HepG2 (cell line): ENCODE measurements at regions not wholly inside any gene's neighbourhood (a gene's known extent, or its start where the extent isn't known, plus 50 kb on each side); places are given as distances from the start of the nearest gene placed in this dataset.

Experiments
- ATAC-seq: fragments of 200-7000 bp; cut with Tn5 transposase; 3 replicates; pipeline ENCODE4 v1.9.1; 2020; ENCODE audit warnings: mild to moderate bottlenecking, moderate library complexity
- BruUV-seq: library from RNA; stranded (reverse); fragments of 400-500 nt; replicated peaks from 2 replicates; lab custom pipeline; 2021; lab: Mats Ljungman, UMichigan
- CTCF ChIA-PET: fragments of 300-600 bp; formaldehyde crosslinking; extraction: SDS; loops from one replicate; lab custom pipeline; 2021; ENCODE audit warnings: low total read pairs, inconsistent platforms, low intra/inter-chr PET ratio; lab: Yijun Ruan, JAX
- POLR2A ChIA-PET: fragments of 350-600 bp; sonication (Branson Sonifier 250); formaldehyde crosslinking; loops from one replicate; lab custom pipeline; 2020; ENCODE audit warnings: antibody characterized with exemption, inconsistent platforms; lab: Yijun Ruan, JAX
- DNase-seq: peaks from one replicate; pipeline ENCODE4 v3.0.0-alpha.2; 2015; ENCODE audit warnings: low spot score
- FAIRE-seq: peaks from 3 replicates; lab custom pipeline; 2011; peaks lifted over from hg19 to GRCh38; lab: Jason Lieb, UNC
- H2AFZ ChIP-seq: one replicate; pipeline ENCODE4 v1.6.1; 2011; ENCODE audit warnings: low read length, inconsistent platforms
- H3K27ac ChIP-seq: fragments of 300-600 bp; 3 replicates; pipeline ENCODE4 v1.8.0; 2011; ENCODE audit warnings: mixed run types, mild to moderate bottlenecking, mixed read lengths, low read length, inconsistent platforms; ENCODE audit not compliant: insufficient read depth; ENCODE audit errors: extremely low read length
- H3K27me3 ChIP-seq, 2 experiments: fragments of 200-600 bp in 1 of 2; 2 replicates in 1 of 2; 3 replicates in 1 of 2; pipeline versions ENCODE4 v1.6.0 to v1.8.0; 2011; ENCODE audit warnings: low read length in 2 of 2, mild to moderate bottlenecking in 2 of 2, moderate library complexity in 2 of 2, inconsistent platforms in 1 of 2; ENCODE audit not compliant: insufficient read depth in 2 of 2, control insufficient read depth in 1 of 2
- H3K36me3 ChIP-seq, 2 experiments: fragments of 200-600 bp in 1 of 2; replicated peaks in 1 of 2; 2 replicates in 1 of 2; 3 replicates in 1 of 2; pipeline versions ENCODE4 v1.5.1 to v1.8.0; 2011; ENCODE audit warnings: low read length in 2 of 2, inconsistent platforms in 1 of 2; ENCODE audit not compliant: insufficient read depth in 2 of 2, control insufficient read depth in 1 of 2
- H3K4me1 ChIP-seq: 2 replicates; pipeline ENCODE4 v1.5.1; 2012; ENCODE audit warnings: low read length, inconsistent platforms; ENCODE audit not compliant: insufficient read depth
- H3K4me2 ChIP-seq: 2 replicates; pipeline ENCODE4 v1.6.0; 2011; ENCODE audit warnings: low read depth, low read length, inconsistent platforms
- H3K4me3 ChIP-seq, 3 experiments: fragments of 200-600 bp in 1 of 3; sonication (generic), shearing (Covaris generic) in 1 of 3; replicated peaks in 1 of 3; 2 replicates each; pipeline ENCODE4 v1.5.1; 2011 to 2016; ENCODE audit warnings: low read length in 3 of 3, inconsistent platforms in 2 of 3, low read depth in 2 of 3, mild to moderate bottlenecking in 2 of 3, control low read depth in 1 of 3, mixed read lengths in 1 of 3; ENCODE audit not compliant: insufficient read depth in 1 of 3
- H3K79me2 ChIP-seq: one replicate; pipeline ENCODE4 v1.6.1; 2011; ENCODE audit warnings: low read length, inconsistent platforms; ENCODE audit not compliant: insufficient read depth
- H3K9ac ChIP-seq: 2 replicates; pipeline ENCODE4 v1.6.0; 2011; ENCODE audit warnings: mild to moderate bottlenecking, low read depth, low read length, inconsistent platforms; ENCODE audit not compliant: insufficient read depth
- H3K9me3 ChIP-seq: 2 replicates; pipeline ENCODE4 v1.5.1; 2012; ENCODE audit warnings: mild to moderate bottlenecking, low read length
- H4K20me1 ChIP-seq: 2 replicates; pipeline ENCODE4 v1.6.0; 2011; ENCODE audit warnings: inconsistent platforms, mild to moderate bottlenecking, low read length, moderate library complexity; ENCODE audit not compliant: insufficient read depth
- BRD4 ChIP-seq: sonication (generic); formaldehyde crosslinking; IDR thresholded peaks from 2 replicates; pipeline ENCODE4 v1.4.0; 2020; ENCODE audit warnings: missing genetic modification reagents
- E2F1 ChIP-seq: sonication (generic); formaldehyde crosslinking; IDR thresholded peaks from 2 replicates; pipeline ENCODE4 v1.5.0; 2020; ENCODE audit warnings: missing genetic modification reagents
- FOXO4 ChIP-seq: sonication (generic); formaldehyde crosslinking; conservative IDR thresholded peaks from 2 replicates; pipeline ENCODE4 v1.8.1; 2023; ENCODE audit warnings: missing genetic modification reagents
- HMGA1 ChIP-seq: sonication (generic); formaldehyde crosslinking; conservative IDR thresholded peaks from 2 replicates; pipeline ENCODE4 v1.4.0; 2020; ENCODE audit warnings: missing genetic modification reagents
- HMGXB3 ChIP-seq: sonication (generic); formaldehyde crosslinking; IDR thresholded peaks from 2 replicates; pipeline ENCODE4 v1.4.0; 2020; ENCODE audit warnings: missing genetic modification reagents, borderline replicate concordance
- STAT5B ChIP-seq: sonication (generic); formaldehyde crosslinking; IDR thresholded peaks from 2 replicates; pipeline ENCODE4 v1.4.0; 2020; ENCODE audit warnings: missing genetic modification reagents
- TEAD2 ChIP-seq: sonication (generic); formaldehyde crosslinking; IDR thresholded peaks from 2 replicates; pipeline ENCODE4 v1.9.0; 2021; ENCODE audit warnings: missing genetic modification reagents
- ZNF33B ChIP-seq: sonication (generic); formaldehyde crosslinking; IDR thresholded peaks from 2 replicates; pipeline ENCODE4 v1.5.1; 2020; ENCODE audit warnings: mild to moderate bottlenecking, missing genetic modification reagents
- WGBS: methylation state at CpG from one replicate; pipeline ENCODE4 v1.1.6; 2017; ENCODE audit warnings: low lambda C conversion rate; 5-methylcytosine and 5-hydroxymethylcytosine counted together
- in situ Hi-C: cut with HindIII; loops from 2 replicates; pipeline ENCODE4 v1.10.0; 2017; ENCODE audit warnings: low pct_unique_long_range_greater_than_20kb; ENCODE audit not compliant: extremely low pct_ligation_motif_present
- intact Hi-C: fragments of 100-400 bp; cut with micrococcal nuclease; formaldehyde crosslinking; loops from one replicate; pipeline ENCODE4 v1.10.0; 2022; ENCODE audit not compliant: unreplicated experiment

GRCh38 chr14:45519766-45520165 is 266.8 kb upstream of the MIS18BP1 start:
- H3K36me3 ChIP-seq = no peaks in the 10 kb centered on the region
- no peaks in the 10 kb centered on the region for H3K27me3 ChIP-seq
- no peak overlapping the region for H3K4me3 ChIP-seq
- FAIRE-seq = no peak
- no peaks in the 10 kb centered on the region for H3K9me3 ChIP-seq
- no peaks in the 10 kb centered on the region for H4K20me1 ChIP-seq
- H3K4me2 ChIP-seq = no peak overlapping the region
- TF ChIP-seq E2F1 = no peak
- TF ChIP-seq TEAD2 (CRISPR knock-in tag) = no peak
- TF ChIP-seq HMGXB3 (CRISPR knock-in tag) = no peak
- TF ChIP-seq BRD4 (CRISPR knock-in tag) = no peak
- TF ChIP-seq ZNF33B (CRISPR knock-in tag) = no peak
- no peak for TF ChIP-seq STAT5B (CRISPR knock-in tag)
- TF ChIP-seq HMGA1 = no peak
- no peak for TF ChIP-seq FOXO4
- TF ChIP-seq, all 625 proteins: peak for 0
- intact Hi-C loops (loop anchor here (10.0 kb wide), 1 partner anchor 235 kb away; no protein-coding TSS in a partner anchor), in situ Hi-C loops (no loop called here)
- H3K4me1 ChIP-seq = no peaks in the 10 kb centered on the region
- H3K27ac ChIP-seq = no peak overlapping the region
- POLR2A ChIA-PET = no interaction called here
- ATAC-seq = no peak
- DNase-seq = no peak
- WGBS = 10% methylated on average over 1 of the region's 1 CpG
- no peak overlapping the region for H3K9ac ChIP-seq
- no peak overlapping the region for H2AFZ ChIP-seq
- CTCF ChIA-PET = no interaction called here
- no peaks in the 10 kb centered on the region for H3K79me2 ChIP-seq
- BruUV-seq = no TSS peak
